NCI-H69 (cell line): ENCODE measurements at regions not wholly inside any gene's neighbourhood (a gene's known extent, or its start where the extent isn't known, plus 50 kb on each side); places are given as distances from the start of the nearest gene placed in this dataset.

Source experiments
- DNase-seq: peaks from one replicate; lab custom pipeline; 2025; lab: John Stamatoyannopoulos, UW

GRCh38 chr2:5482929-5483331 is 209.3 kb upstream of the SOX11 start:
- peak; percentile 50 for DNase-seq

- DNase-seq, result no peak
Measured at GRCh38 chr2:5484868-5485267, 207.3 kb upstream of the SOX11 start.

- DNase-seq, result no peak
Measured at GRCh38 chr2:5491523-5491922, 200.7 kb upstream of the SOX11 start.

DNA sequence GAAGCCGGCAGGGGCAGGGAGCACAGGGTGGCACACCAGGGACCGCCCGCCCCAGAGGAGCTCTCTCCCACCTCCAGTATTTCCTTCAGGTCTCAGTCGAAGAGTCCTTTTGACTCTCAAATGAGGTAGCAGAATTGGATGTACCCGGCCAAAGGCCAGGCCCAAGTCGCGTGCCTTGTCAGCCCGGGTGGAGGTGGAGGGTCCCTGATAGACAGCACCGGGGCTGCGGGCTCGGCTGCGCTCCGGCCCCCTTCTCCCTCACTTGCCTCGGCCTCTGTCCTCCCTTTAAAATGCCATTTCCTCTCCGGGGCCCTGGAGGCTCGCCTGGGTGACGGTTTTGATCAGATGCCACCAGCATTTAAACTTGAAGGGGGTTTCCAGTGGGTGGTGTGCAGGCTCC is 198.9 kb upstream of the SOX11 start:
- DNase-seq, result no peak

DNA sequence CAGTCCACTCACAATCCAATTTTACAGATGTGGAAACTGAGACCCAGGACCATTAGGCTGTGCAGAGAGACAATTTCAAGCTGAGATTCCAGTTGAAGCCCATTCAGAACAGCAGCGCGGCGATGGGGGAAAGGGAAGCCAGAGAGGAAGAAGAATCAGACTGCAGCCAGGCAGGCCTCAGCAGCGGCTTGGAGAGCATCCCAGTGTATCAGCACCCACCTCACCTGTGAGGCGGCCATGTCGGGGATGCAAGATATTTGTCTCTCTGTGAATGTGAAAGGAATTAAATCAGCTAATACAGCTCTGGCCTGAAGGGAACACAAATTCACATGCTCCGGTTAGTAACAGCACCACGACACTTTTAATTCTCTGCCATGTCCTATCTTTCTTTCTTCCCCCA is 198.0 kb upstream of the SOX11 start:
- no peak for DNase-seq

GRCh38 chr2:5495586-5495985 is 196.6 kb upstream of the SOX11 start:
- DNase-seq, result no peak

- DNase-seq, result no peak
Measured at GRCh38 chr2:5497874-5498273, 194.3 kb upstream of the SOX11 start.

DNA sequence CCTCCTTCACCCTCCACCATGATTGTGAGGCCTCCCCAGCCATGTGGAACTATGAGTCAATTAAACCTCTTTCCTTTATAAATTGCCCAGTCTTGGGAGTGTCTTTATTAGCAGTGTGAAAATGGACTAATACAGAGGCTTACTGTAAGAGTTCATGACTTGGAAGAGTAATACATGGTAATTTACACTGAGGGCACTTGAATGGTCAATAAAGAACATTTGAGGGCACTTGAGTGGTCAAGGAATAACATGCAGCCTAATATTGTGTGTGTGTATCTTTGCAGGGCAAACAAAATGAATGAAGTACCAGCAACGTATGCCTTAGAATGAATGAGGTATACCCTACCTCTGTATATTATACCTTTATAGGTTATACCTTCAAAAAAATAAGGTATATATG is 190.4 kb upstream of the SOX11 start:
- no peak for DNase-seq

DNA sequence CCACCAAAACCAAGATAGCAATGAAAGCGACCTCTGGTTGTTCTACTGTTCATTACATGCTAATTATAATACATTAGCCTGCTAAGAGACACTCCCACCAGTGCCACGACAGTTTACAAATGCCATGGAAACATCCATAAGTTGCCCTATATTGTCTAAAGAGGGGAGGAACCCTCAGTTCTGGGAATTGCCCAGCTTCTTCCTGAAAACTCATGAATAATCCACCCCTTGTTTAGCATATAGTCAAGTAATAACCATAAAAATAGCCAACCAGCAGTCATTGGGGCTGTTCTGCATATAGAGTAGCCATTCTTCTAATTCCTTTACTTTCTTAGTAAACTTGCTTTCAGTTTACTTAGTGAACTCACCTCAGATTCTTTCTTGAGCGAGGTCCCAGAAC is 189.8 kb upstream of the SOX11 start:
- DNase-seq, result no peak

DNA sequence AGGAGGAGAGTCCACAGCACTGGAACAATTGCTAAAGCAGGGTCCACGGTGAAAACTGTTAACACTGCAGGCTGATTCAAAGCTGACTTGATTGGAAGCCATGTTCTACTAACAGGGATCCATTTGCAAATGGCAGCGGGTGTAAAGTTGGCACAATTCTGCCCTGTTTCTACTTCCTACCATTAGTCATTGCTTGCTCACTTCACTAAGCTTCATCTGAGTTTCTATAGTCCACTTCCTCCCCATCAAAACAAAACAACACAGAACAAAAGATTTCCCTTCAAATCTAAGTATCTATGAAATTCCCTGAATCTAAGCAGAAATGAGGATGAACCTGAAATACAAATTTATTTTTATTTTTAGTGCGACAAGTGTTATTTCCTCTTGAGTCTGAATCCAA is 187.4 kb upstream of the SOX11 start:
- no peak for DNase-seq

- peak; percentile 28 for DNase-seq
Measured at GRCh38 chr2:5507367-5507766, 184.8 kb upstream of the SOX11 start.

- DNase-seq, result no peak
Measured at GRCh38 chr2:5509362-5509761, 182.8 kb upstream of the SOX11 start.

GRCh38 chr2:5510082-5510481 is 182.1 kb upstream of the SOX11 start:
- DNase-seq, result no peak

DNA sequence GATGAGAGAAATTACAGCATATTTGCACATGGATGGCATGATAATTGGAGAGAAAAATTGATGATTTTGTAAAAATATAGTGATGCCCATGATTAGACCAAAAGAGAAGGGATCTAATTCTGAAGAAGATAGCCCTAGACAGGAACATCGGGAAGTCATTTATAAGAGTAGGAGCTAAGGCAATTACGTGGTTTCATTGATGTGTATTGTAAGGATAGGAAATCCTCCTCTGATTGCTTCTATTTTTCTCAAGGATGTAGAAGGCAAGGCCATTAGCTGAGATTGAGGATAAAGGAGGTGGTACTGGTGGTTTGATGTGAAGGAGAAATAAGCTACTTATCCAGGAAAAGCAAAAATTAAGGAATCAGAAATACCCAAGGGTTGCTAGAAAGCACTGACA is 176.5 kb upstream of the SOX11 start:
- DNase-seq, result no peak

DNA sequence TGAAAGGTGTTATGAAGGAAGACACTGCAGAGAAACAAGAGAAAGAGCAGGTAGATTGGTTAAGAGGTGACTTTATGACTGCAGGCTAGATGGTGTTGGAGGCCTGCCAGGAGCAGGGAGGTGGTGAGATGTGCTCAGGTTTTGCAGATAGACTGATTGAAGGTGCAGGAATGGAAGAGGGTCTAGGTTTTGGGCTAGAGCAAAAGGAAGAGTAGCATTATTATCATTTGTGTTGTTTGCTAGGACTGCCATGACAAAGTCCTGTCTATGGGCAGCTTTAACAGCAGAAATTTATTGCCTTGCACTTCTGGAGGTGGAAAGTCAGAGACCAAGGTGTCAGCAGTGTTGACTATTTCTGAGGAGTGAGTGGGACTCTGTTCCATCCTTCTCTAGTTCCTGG is 172.9 kb upstream of the SOX11 start:
- DNase-seq, result peak; percentile 47

GRCh38 chr2:5520463-5520972 is 171.7 kb upstream of the SOX11 start:
- peak; percentile 59 for DNase-seq

DNA sequence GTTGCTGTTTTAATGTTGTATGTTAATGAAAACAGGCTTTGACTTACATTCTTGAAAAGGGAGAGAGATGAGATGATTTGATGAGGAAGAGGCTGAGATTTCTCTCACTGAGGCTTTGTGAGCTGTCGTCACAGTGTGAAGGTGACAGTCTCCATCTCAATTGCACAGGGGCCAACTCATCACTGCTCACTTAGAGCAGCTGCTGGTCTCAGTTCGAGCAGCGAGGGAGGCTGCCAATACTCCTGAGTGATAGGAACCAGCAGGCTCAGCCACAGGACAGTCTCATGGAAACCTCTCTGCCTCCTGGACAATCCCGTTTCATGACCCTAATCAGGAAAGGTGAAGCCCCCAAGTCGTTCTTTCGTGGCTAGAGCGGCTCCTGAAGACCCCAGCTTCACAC is 170.7 kb upstream of the SOX11 start:
- no peak for DNase-seq

DNA sequence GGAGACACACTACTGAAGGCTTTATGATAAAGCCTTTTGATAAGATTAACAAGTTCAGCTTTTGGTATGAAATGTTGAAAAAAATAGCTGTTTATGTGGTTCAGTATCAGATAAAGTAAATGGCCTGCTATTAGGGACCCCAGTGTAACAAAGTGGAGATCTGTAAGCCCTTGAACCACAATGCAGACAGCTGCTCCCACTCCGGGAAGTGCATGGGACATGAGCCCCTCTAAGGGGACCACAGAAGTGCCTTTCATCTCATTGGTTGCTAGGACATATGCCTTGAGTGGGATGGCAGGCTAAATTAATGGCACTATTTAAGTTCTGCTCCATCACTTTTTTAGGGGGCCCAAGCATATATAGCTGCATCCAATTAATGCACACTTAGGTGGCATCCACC is 167.6 kb upstream of the SOX11 start:
- DNase-seq, result no peak

DNA sequence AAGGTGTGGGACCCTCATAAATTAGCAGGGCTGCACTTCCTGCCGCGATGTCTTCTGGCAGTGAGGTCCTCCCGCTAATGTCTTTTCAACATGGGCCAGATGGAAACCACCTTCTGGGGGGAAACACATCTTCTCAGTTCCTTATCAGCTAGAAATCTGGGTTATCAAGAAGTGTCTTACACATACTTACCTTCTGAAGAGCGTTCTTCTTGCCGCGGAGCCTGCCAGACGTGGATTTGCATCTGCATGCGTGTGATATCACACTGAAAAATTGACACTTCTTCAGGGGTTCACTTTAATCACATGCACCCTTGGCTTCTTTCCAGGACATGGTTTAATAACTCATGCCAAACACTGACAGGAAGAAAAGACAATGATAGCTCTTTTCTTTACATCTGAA is 163.5 kb upstream of the SOX11 start:
- DNase-seq, result no peak

GRCh38 chr2:5530011-5530696 is 162.0 kb upstream of the SOX11 start:
- DNase-seq, result peak; percentile 5

DNA sequence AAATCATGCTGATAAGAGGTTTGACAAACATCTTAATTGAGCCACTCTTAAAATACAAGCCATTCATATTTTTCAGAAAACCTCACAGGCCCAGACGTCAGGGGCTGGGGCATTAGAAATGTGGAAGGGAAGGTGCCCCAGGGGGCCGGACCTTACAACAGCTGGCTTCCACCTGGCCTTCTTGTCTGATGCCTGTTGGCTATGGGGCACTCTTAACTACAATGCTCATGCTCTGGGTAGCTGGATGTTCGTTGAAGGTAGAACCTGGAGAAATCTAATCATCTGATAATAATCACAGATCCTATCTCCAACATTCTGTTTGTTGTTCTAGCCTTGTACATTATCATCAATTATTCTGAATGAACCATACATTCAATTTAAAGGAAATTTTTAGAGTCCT is 156.9 kb upstream of the SOX11 start:
- DNase-seq, result no peak

- no peak for DNase-seq
Measured at GRCh38 chr2:5537180-5537688, 154.9 kb upstream of the SOX11 start.

GRCh38 chr2:5538313-5538712 is 153.9 kb upstream of the SOX11 start:
- no peak for DNase-seq

DNA sequence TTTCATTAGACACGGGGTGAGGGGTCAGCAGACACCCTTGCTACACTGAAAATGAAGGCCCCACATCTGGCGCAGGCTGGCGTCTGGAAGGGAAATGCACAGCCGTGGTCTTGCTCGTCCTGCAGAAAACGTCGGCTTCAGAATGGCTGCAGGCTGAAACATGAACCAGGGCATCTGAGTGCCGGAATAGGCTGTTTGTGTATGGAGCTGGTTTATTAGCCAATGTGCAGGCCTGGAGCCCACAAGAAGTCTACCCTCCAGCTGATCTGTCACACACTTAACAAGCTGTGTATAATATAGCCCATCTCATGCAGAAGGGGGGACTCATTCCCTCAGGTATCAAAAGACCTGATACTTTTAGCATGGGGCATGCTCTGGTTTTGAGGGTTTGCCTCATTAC is 153.4 kb upstream of the SOX11 start:
- no peak for DNase-seq
